Ovary (tissue), 7 donors: ENCODE measurements at regions not wholly inside any gene's neighbourhood (a gene's known extent, or its start where the extent isn't known, plus 50 kb on each side); places are given as distances from the start of the nearest gene placed in this dataset.
"Not testable (repeated sequence)": the region's sequence is repeated elsewhere in the genome, so short reads cannot be mapped to it uniquely, and the experiment has no call there.

Source experiments
- DNase-seq, 5 donors: peaks; one replicate each; pipeline ENCODE4 v3.0.0-alpha.2; 2019 to 2020
- H3K27ac ChIP-seq, 2 donors: fragments of 200-600 bp; one replicate each; pipeline versions ENCODE4 v1.5.1 to v1.8.0; 2019 to 2022
- H3K27me3 ChIP-seq: fragments of 200-600 bp; one replicate; pipeline ENCODE4 v1.8.0; 2022
- H3K36me3 ChIP-seq: fragments of 200-600 bp; sonication (generic); one replicate; pipeline ENCODE4 v1.5.1; 2019
- H3K4me1 ChIP-seq: one replicate; pipeline ENCODE4 v1.8.1; 2013; ENCODE audit warnings: mild to moderate bottlenecking, moderate library complexity; ENCODE audit not compliant: insufficient read depth
- H3K4me3 ChIP-seq: fragments of 200-600 bp; sonication (generic); one replicate; pipeline ENCODE4 v1.5.1; 2017
- H3K9me3 ChIP-seq, 2 donors: fragments of 200-600 bp in 1 of 2; sonication (generic) in 1 of 2; one replicate each; pipeline versions ENCODE4 v1.5.1 to v1.8.1; 2013 to 2019; ENCODE audit warnings: mild to moderate bottlenecking in 1 of 2, moderate library complexity in 1 of 2
- CTCF ChIP-seq, 3 donors: fragments of 450-650 bp in 2 of 3; fragments of 200-600 bp in 1 of 3; IDR thresholded peaks; one replicate each; pipeline versions ENCODE4 v1.5.1 to v1.8.0; 2016 to 2022; ENCODE audit warnings: antibody characterized with exemption in 3 of 3, mild to moderate bottlenecking in 1 of 3
- EP300 ChIP-seq: sonication (generic); formaldehyde crosslinking; IDR thresholded peaks from one replicate; pipeline ENCODE4 v1.6.1; 2017; ENCODE audit warnings: antibody characterized with exemption
- POLR2A ChIP-seq: fragments of 450-650 bp; IDR thresholded peaks from one replicate; pipeline ENCODE4 v1.6.1; 2017; ENCODE audit warnings: antibody characterized with exemption, mild to moderate bottlenecking, moderate library complexity
- WGBS, 3 donors: extraction: QIAGEN DNeasy Blood & Tissue Kit in 1 of 3; methylation state at CpG; one replicate each; pipeline versions ENCODE4 v1.1.5 to v1.1.7; 2013 to 2017; 5-methylcytosine and 5-hydroxymethylcytosine counted together
- intact Hi-C, 4 donors: fragments of 100-400 bp; cut with DNase I; formaldehyde crosslinking; loops; one replicate each; pipeline versions ENCODE4 v1.11.0 to v1.15.1; 2022 to 2023
- donor health status: DM: no; HTN: no; CAD: no; lungs with moderate emphysema.
- donor health status: DM: no; HTN: no; CAD: no.
- donor health status: Bipolar disorder and iron deficiency.
- donor health status: DM: no; HTN: no; CAD: no.
- donor health status: DM: yes; HTN: yes; CAD: no.

GRCh38 chr7:148505645-148506375 lies 84.8 kb upstream of the C7orf33 start:
- Histone ChIP-seq H3K4me3 (no peak overlapping the region), H3K27me3 (no peaks in the 10 kb centered on the region), H3K9me3 (no peaks in the 10 kb centered on the region), H3K36me3 (no peaks in the 10 kb centered on the region), H3K4me1 (no peaks in the 10 kb centered on the region), H3K27ac (no peak overlapping the region)
- intact Hi-C loops, result loop anchor here in 2 of 4 donors (10.0 kb wide), 2 partner anchors 449 to 459 kb away; no protein-coding TSS in a partner anchor
- no peak for TF ChIP-seq CTCF (IDR thresholded peaks at IDR 0.05)
- TF ChIP-seq EP300, result no peak
- no peak for TF ChIP-seq POLR2A
- WGBS, 3 donors, result 60 to 69% (median 69%) methylated on average over 7 of the region's 7 CpGs
- no peak for DNase-seq

- not testable (repeated sequence) for H3K27ac ChIP-seq, H3K4me1 ChIP-seq, H3K36me3 ChIP-seq, DNase-seq, H3K9me3 ChIP-seq, H3K4me3 ChIP-seq, H3K27me3 ChIP-seq
- 88 to 89% (median 88%) methylated on average over 7 of the region's 7 CpGs for WGBS, 3 donors
- intact Hi-C loops, result loop anchor here in 2 of 4 donors (10.0 kb wide), 2 partner anchors 448 to 458 kb away; no protein-coding TSS in a partner anchor
These were observed 83.4 kb upstream of the C7orf33 start for GRCh38 chr7:148507064-148507573.

- Histone ChIP-seq H3K4me3 (no peak overlapping the region), H3K27ac (no peak overlapping the region), H3K27me3 (no peaks in the 10 kb centered on the region), H3K9me3 (no peaks in the 10 kb centered on the region), H3K4me1 (no peaks in the 10 kb centered on the region), H3K36me3 (no peaks in the 10 kb centered on the region)
- WGBS, 3 donors, result 84 to 90% (median 87%) methylated on average over 7 of the region's 7 CpGs
- intact Hi-C loops, result loop anchor here in 2 of 4 donors (10.0 kb wide), 2 partner anchors 447 to 457 kb away; no protein-coding TSS in a partner anchor
- DNase-seq, result no peak
- no peak for TF ChIP-seq CTCF (IDR thresholded peaks at IDR 0.05)
- TF ChIP-seq EP300, result no peak
- TF ChIP-seq POLR2A, result no peak
These were observed 82.8 kb upstream of the C7orf33 start for GRCh38 chr7:148507787-148508186.

- Histone ChIP-seq H3K4me1 (no peaks in the 10 kb centered on the region), H3K27me3 (no peaks in the 10 kb centered on the region), H3K4me3 (no peak overlapping the region), H3K27ac (no peak overlapping the region), H3K9me3 (no peaks in the 10 kb centered on the region), H3K36me3 (no peaks in the 10 kb centered on the region)
- no peak for TF ChIP-seq EP300
- TF ChIP-seq CTCF (IDR thresholded peaks at IDR 0.05), result no peak
- TF ChIP-seq POLR2A, result no peak
- intact Hi-C loops, result no loop called here
- no peak for DNase-seq
- WGBS, 3 donors, result 75 to 85% (median 83%) methylated on average over 4 of the region's 4 CpGs
These were observed 76.3 kb upstream of the C7orf33 start for GRCh38 chr7:148514236-148514635.

- 69 to 87% (median 87%) methylated on average over 3 of the region's 3 CpGs for WGBS, 3 donors
- Histone ChIP-seq H3K36me3 (no peaks in the 10 kb centered on the region), H3K4me3 (no peak overlapping the region), H3K9me3 (no peaks in the 10 kb centered on the region), H3K4me1 (no peaks in the 10 kb centered on the region), H3K27me3 (no peaks in the 10 kb centered on the region), H3K27ac (no peak overlapping the region)
- TF ChIP-seq CTCF (IDR thresholded peaks at IDR 0.05), result no peak
- no peak for TF ChIP-seq POLR2A
- no peak for TF ChIP-seq EP300
- DNase-seq, result no peak
- intact Hi-C loops, result no loop called here
These were observed 75.3 kb upstream of the C7orf33 start for GRCh38 chr7:148515237-148515636.
